ENCODE measurements at regions not wholly inside any gene's neighbourhood (a gene's known extent, or its start where the extent isn't known, plus 50 kb on each side); places are given as distances from the start of the nearest gene placed in this dataset.
"Not testable (repeated sequence)": the region's sequence is repeated elsewhere in the genome, so short reads cannot be mapped to it uniquely, and the experiment has no call there.

DNA sequence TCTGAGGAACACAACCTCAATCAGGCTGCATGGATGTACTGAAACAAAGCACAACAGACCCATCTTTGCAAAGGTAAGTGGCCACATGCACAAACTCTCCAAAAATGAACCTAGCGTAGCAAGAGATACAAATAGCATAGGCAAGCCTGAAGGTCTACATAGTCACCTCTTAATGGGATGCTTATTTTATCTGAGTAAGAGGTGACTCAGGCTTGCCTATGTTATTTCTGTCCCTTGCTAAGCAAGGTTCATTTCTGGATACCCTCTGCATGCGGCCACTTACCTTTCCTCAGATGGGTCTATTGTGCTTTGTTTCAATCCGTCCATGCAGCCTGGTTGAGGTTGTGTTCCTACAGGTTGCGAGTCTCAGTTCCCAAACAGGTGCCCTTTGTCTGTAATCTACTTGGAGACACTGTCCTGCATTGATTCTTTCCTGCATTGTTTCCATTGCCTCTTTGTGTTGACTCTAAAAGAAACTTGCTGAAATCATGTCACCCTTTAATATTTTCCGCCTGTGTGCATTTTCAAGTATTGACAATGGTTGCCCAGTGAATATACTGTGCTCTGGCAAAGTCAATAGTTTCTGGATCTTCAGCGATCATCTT lies 291.8 kb upstream of the LYZL1 start:
- DNase-seq, result no peak

DNA sequence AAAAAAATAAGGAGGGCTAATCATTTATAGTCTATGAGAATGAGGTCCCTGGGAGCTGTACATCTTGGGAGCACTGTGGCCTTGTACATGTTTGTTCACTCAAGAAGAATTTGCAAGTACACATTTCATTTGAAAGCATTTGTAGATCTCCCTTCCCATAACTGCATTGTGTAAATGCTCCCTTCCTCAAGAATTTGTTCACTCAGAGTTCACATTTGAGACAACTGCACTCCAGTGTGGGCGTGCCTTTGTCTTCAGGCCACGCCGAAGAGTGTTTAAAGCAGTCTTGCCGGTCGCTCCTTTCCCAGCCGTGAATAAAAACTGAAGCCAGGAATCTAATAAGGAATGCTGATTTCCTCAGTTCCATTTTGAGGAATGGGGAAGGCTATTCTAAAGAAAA lies 291.1 kb upstream of the LYZL1 start:
- no peak for DNase-seq

DNA sequence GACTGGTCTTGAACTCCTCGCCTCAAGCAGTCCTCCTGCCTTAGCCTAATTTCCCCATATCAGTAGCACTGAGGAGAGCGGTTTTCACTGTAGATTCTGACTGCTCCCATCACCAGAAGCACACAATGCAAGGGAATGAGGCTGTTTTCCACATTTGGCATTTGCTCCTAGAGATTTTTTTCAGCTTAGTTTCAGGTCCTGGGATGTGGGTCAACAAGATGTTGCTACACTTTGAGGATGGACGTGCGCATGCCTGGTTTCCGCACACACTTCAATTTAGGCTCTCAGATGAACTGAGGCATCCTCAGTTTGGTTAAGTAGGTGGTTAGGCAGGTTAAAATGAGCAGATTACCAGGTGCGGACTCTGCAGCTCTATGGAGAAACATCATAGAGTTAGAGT lies 287.1 kb upstream of the LYZL1 start:
- DNase-seq, result no peak

DNA sequence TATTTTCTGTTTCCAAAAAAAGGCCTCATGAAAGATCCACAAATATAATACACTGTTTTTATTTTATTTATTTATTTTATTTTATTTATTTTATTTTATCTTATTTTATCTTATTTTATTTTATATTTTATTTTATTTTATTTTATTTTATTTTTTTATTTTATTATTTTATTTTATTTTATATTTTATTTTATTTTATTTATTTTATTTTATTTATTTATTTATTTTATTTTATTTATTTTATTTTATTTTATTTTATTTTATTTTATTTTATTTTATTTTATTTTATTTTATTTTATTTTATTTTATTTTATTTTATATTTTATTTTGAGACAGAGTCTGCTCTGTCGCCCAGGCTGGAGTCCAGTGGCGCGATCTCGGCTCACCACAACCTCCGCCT lies 285.9 kb upstream of the LYZL1 start:
- DNase-seq, result not testable (repeated sequence)

DNA sequence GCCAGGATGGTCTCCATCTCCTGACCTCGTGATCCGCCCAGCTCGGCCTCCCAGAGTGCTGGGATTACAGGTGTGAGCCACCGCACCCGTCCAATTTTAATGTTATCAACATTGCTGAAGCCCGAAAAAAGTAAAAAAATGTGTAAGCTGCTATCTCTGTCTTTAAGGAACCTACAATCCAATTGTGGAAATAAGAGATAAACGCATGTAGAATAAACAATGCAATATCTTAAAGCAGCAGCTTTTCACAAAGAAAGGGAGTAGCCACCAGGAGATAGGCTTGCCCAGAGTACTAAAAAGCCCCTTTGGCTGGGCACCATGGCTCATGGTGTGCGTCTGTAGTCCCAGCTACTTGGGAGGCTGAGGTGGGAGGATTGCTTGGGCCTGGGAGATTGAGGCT lies 282.9 kb upstream of the LYZL1 start:
- no peak for DNase-seq

DNA sequence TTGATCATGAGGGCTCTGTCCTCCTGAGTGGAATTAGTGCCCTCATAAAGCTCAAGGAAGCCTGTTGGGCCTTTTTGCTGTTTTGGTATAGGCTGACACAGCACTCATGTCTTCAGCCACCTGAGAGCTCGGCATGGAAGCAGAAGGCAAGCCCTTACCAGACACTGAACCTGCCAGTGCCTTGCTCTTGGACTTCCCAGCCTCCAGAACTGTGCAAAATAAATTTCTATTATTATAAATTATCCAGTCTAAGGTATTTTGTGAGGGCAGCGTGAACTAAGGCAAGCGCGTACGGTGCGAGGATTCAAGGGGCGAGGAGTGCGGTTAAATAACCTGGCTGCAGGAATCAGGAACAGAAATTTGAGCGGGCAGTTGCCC lies 281.5 kb upstream of the LYZL1 start:
- no peak for DNase-seq

DNA sequence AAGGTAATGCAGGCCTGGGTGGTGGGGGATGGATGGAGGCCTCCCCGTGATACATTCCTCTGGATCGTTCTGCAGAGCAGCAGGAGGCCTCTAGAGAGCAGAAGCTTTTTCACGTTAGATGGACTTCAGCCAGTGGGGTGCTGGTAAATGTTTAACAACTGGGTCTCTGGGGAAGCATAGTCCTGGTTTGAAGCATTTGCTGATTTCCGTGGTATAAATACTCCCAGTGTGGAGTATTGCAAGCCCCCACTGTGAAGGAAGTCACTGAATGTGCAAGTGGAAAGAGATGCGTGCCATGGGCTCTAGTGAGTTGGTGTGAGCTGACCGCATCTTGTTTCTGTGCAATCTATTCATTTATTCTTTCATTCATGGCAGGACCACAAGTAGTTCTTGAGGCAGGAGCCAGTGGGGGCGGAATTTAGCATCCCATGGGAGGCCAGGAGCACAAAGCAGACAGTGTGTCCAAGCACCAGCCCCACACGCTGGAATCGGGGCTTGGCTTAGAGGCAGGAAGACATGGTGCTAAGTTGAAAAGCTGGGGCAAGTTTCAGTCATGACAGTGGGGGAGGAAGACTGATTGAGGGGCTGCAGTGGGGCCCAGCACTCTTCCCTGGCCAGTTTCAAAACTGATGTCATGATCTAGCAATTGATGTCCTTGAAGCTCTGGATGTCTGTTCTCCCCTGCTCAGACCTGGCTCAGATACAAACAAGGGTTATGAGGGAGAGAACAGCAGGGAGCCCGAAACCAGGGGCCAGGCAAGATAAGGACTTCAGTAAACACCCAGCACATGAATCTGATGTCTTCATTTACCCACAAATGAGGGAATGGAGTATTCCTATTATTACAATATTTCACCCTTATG lies 280.9 kb upstream of the LYZL1 start:
- no peak for DNase-seq

DNA sequence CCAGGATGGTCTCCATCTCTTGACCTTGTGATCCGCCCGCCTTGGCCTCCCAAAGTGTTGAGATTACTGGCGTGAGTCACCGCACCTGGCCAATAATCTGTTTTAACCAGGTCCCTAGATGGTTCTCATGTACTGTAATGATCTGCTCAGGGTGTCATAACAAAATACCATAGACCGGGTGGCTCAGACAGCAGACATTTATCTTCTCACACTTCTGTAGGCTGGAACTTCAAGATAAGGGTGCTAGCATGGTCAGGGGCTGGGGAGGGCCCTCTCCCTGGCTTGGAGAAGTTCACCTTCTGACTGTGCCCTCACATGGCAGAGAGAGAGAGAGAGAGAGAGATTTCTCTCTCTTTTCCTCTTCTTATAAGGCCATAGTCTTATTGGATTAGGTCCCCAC lies 279.4 kb upstream of the LYZL1 start:
- DNase-seq, result no peak

DNA sequence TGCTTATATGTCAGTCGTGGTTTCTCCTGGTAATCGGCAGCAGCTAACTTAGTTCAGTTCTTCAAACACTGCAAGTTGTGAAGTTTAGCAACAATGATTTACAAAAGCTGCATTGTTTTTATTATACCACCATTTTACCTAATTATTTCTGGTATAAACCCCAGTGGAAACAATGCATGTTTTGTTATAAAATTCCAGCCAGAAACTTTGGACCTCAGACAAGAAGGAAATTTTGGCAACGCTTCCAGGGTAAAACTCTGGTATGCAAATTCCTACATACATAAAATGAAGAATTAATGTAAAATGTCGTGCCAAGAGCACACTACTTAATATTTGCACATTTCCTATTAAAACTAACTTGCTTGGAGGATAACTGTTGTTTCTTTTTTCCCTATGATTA lies 277.4 kb upstream of the LYZL1 start:
- DNase-seq, result no peak

DNA sequence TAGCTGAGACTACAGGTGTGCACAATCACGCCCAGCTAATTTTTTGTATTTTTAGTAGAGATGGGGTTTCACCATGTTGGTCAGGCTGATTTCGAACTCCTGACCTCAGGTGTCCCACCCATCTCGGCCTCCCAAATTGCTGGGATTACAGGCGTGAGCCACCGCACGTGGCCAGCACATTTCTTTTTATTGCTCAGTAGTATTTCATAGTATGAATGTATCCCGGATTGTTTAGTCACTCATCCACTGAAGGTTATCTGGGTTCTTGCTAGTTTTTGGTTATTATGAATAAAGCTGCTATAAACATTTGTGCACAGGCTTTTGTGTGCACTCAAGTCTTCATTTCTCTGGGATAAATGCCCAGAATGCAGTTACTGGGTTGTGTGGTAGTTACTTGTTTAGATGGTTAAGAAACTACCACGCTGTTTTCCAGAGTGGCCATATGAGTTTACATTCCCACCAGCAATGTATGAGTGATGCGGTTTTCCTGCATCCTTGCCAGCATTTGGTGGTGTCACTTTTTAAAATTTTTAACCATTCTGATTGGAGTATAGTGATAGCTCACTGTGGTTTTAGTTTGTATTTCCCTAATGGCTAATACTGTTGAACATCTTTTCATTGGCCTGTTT lies 275.8 kb upstream of the LYZL1 start:
- DNase-seq, result no peak

DNA sequence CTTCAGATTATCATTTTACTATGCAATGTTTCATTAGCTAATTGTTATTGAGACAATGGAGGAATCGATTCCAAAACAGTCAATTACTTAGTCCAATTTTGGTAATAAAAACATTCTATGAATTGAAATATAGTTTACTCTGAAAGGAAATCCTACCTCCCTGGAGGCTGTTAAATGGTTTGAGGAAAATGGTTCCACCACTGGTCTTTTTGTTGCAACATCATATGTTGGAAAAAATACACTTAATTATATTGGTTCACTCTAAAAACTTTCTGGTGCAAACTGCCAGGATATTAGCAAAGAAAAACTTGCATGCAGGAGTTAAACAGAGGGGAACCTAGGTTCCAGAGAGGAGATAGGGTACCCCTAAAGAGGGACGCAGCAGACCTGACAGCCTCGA lies 267.3 kb upstream of the LYZL1 start:
- DNase-seq, result no peak

DNA sequence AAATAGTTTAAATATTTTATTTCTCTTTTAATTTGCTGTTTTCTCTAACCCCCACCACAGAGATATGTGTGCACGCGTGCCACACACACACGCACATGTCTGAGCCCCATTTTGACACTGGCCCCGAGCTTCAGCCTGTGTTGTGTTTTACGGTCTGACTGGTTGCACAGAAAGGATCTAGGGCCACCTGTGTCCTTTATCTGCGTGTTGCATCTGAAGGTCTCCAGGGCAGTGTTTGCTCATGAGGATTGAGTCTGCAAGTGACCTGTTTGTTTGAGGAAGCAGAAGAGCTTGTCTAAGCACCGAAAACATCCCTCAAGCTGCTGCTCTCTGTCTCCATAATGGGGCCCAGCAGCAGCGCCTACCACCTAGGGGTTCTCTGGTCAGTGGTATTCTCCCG lies 266.4 kb upstream of the LYZL1 start:
- no peak for DNase-seq

DNA sequence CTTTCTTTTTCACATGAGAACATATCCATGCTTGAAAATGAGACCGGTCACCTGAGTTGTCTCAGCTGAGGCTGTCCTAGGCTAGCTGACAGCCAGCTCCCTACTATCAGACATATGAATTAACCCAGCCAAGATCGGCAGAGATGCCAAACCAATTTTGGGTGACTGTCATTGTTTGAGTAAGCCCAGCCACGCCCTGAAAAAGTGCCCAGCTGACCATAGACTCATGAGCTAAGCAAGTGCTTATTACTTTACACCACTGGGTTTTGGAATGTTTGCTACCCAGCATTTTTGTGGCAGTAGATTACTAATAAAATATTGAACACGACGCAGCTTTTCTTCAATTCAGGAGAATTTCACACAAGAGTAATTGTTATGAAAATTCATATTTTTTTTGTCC lies 265.2 kb upstream of the LYZL1 start:
- DNase-seq, result no peak

DNA sequence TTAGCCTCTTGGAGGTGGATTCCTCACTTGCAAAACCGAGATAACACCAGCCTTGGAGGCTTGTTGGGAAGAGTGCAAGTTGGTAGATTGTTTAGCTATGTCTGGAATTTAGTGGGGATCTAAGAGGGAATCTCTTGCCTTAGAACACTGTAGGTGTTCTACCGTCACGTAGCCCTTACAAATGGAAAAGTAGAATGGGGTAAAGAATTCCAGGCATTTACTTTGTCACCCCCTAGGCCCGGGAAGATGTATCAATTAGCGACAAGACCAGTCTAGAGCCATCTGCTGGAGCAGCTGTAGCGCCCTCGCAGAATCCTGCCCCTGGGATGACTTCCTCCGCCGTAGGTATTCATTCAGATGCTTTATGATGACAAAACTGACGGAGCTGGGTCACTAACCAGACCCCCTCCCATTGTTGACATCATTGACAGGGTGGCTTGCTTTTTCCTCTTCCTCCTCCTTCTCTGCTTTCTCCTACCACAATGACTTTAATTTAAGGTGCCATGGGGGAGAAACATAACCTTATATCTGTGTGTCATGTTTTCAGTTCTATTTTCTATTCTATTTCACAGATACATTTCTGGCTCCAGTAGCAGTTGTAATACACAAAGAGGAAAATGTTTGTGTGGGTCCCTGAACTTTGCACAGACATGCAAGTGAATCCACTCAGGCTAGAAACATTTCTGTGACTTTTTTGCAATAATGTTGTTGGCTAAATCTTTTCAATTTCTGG lies 262.6 kb upstream of the LYZL1 start:
- DNase-seq, result no peak

DNA sequence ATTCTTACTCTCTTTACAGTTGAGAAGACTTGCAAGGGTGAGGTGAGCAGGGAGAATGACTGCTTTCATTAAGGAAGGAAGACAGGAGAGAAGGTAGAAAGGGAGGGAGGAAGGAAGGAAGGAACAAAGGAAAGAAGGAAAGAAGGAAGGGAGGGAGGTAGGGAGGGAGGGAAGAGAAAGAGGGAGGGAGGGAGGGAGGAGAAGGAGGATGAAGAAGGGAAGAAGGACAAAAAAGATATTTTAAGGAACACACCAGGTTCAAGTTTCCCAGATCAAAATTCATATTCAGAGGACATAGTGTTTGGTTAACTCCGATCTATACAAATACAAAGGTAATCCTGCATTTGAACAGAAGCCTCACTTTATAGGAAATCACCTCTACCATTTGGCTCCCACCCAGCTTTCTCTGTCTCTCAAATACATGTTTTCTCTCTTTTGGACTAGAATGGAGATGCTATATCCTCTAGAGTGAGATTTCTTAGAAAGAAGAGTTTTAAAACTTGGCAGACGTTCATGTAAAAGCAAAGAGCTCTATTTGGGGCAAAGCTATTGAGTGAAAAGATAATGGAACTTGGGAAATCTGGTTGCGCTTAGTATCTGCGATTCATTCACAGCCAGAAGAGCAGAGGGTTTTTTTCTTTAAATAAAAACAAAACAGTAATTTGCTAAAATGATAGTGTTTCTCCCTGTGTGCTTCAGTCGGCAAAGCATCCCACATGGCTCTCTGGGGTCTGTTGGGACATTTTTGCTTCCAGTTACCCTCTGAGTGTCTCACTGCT lies 261.9 kb upstream of the LYZL1 start:
- no peak for DNase-seq

DNA sequence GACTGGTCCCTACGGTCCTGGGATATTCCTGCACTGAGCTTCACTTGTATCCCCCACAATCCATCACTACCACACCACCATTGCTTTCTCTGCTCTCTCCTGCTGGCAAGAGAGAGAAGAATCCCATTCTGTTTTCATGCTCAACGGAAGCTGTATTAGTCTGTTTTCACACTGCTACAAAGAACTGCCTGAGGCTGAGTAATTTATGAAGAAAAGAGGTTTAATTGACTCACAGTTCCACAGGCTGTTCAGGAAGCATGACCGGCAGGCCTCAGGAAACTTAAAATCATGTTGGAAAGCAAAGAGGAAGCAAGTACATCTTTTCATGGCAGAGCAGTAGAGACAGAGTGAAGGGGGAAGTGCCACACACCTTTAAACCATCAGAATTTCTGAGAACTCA lies 260.4 kb upstream of the LYZL1 start:
- no peak for DNase-seq

DNA sequence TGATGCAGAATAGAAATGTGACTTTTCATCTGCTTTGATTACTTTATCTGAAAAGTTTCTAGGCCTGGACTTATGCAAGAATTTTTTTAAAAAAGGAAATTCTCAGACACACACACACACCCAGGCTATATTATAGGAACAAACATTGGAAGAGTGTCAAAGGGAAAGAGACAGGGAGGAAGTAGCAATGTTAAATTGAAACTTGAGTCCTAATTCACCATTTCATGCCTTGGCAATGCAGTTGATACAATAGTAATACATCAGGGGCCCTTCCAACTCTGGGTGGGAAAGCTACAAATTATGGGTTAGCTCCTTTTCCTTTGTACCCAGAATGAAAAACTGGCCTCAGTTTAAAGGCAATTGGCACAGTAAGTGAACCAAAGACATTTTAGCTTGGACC lies 258.0 kb upstream of the LYZL1 start:
- DNase-seq, result no peak

DNA sequence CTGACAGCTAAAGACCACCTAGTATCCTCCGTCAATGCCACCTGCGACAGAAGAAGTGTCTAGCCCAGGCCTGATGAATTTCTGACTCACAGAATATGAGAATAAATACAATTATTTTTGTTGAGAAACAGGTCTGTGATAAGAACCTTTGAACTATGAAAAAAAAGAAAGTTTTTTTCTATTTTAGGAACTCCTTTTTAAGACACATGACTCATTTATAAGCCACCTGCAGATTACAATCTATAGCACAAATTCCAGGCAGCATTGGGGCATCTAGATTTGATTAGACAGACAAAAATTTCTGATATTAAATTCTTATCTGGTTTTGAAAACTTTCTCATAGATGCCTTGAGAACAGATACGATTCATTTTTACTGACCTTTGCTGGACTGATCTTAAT lies 256.7 kb upstream of the LYZL1 start:
- DNase-seq, result no peak

DNA sequence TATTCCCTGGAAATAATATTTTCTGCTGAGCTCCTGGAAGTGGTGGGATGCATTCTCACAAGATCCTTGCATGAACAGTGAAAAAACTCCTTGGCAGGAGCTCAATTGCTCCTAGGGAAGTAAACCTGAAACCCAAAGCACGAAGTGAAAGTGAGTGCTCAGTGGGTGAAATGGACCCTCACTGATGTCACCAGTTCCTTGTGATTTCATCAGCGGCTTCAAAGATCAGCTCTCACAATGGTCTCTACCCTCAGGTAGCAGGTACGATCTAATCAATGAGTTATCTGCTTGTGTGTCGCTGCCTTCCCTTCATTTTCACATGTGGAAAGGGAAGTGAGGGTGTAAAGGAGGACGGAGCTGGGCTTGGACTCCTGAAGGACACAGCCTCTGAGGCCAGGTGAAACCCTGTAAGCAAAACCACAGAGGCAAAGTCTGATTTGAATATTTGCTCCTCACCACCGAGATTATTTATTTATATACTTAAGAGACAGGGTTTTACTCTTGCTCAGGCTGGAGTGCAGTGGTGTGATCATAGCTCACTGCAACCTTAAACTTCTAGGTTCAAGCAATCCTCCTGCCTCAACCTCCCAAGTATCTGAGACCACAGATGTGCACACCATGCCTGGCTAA lies 255.4 kb upstream of the LYZL1 start:
- no peak for DNase-seq

DNA sequence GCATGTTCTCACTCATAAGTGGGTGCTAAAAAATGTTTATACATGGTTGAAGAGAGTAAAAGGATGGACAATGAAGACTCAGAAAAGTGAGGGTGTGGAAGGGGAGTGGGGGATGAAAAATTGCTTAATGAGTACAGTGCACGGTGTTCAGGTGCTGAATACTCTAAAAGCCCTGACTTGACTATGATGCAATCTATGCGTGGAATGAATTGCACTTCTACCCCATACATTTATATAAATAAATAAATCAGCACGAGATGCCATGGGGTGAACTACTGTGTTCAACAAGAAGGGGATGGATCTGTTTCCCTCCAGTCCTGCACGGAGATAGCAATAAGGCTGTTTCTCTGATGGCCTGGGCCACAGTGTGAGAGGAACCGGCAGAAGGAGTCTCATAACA lies 254.3 kb upstream of the LYZL1 start:
- DNase-seq, result no peak

DNA sequence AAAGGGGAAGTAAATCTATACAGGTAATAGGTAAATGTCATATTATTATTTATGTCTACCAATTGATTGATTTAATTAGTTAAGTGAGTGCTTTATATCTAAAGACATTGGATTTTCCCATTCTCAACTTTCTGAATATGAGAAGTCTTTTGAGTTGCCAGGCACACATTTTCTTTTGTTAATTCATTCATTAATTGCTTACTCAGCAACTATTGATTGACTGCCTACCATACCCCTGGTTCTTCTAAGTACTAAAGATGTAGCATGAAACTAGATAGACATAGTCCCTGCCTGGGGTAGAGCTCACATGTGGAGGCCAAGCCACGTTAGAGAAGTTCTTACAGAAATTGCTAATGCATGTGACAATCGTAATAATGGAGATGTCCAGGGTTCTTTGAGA lies 253.1 kb upstream of the LYZL1 start:
- no peak for DNase-seq

DNA sequence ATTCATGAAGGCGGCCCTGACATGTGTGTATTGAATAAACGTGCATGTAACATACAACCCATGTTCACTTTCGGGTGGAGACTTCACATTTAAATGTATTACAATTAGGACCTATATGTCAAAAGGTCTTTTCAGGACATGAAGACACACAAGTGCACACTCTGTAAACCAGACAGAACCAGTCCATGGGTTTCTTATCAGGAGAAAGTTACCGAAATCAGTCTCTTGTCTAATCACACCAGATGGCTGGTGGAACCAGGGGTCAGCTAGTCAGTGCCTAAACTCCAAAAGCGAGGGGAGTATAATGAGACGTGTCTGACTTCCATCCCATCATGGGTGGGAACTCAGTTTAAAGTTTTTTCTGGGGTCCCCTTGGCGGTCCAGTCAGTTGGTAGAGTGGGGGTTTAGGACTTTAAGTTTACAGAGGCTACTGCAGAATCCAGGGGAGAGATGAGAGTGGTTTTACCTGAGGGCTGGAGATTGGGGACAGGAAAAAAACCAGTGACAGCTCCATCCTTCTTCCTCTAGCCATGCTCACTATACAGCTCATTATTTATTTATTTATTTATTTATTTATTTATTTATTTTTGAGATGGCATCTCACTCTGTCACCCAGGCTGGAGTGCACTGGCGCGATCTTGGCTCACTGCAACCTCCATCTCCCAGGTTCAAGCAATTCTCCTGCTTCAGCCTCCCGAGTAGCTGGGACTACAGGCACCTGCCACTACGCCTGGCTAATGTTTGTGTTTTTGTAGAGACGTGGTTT lies 251.3 kb upstream of the LYZL1 start:
- DNase-seq, result no peak

Measured in activated CD4-positive, alpha-beta T cell treated with anti-CD3 and anti-CD28 coated beads, Interleukin-2, amount 50 U/mL, for 48 hours (primary cell).